Smooth muscle cell (in vitro differentiated cells): ENCODE measurements at regions not wholly inside any gene's neighbourhood (a gene's known extent, or its start where the extent isn't known, plus 50 kb on each side); places are given as distances from the start of the nearest gene placed in this dataset.

Experiments used
- DNase-seq: peaks from one replicate; lab custom pipeline; 2025; ENCODE audit not compliant: unreplicated experiment; lab: John Stamatoyannopoulos, UW
- H2AFZ ChIP-seq: fragments of 200-600 bp; sonication (generic); 2 replicates; pipeline ENCODE4 v1.6.0; 2016; ENCODE audit warnings: antibody characterized with exemption, low read depth, mild to moderate bottlenecking
- H3F3A ChIP-seq: fragments of 200-600 bp; sonication (generic); 2 replicates; pipeline ENCODE4 v1.6.0; 2017; ENCODE audit warnings: antibody characterized with exemption, low read depth
- H3K27ac ChIP-seq: fragments of 200-600 bp; sonication (generic); 2 replicates; pipeline ENCODE4 v1.5.1; 2016; ENCODE audit warnings: low read depth, mild to moderate bottlenecking
- H3K27me3 ChIP-seq: fragments of 200-600 bp; sonication (generic); 2 replicates; pipeline ENCODE4 v1.6.1; 2016; ENCODE audit warnings: low read depth, mild to moderate bottlenecking
- H3K36me3 ChIP-seq: fragments of 200-600 bp; sonication (generic); 2 replicates; pipeline ENCODE4 v1.5.1; 2016; ENCODE audit warnings: low read depth
- H3K4me1 ChIP-seq: fragments of 200-600 bp; sonication (generic); 2 replicates; pipeline ENCODE4 v1.5.1; 2016; ENCODE audit warnings: low read depth
- H3K4me2 ChIP-seq: fragments of 200-600 bp; sonication (generic); 2 replicates; pipeline ENCODE4 v1.6.0; 2016; ENCODE audit warnings: mild to moderate bottlenecking
- H3K4me3 ChIP-seq: fragments of 200-600 bp; sonication (generic); 2 replicates; pipeline ENCODE4 v1.5.1; 2016; ENCODE audit warnings: mild to moderate bottlenecking
- H3K79me2 ChIP-seq: fragments of 200-600 bp; sonication (generic); 2 replicates; pipeline ENCODE4 v1.6.0; 2016; ENCODE audit warnings: low read depth, mild to moderate bottlenecking
- H3K9ac ChIP-seq: fragments of 200-600 bp; sonication (generic); 2 replicates; pipeline ENCODE4 v1.6.0; 2016; ENCODE audit warnings: low read depth
- H3K9me3 ChIP-seq: fragments of 200-600 bp; sonication (generic); replicated peaks from 2 replicates; pipeline ENCODE4 v1.5.1; 2016; ENCODE audit warnings: low read depth
- H4K20me1 ChIP-seq: fragments of 200-600 bp; sonication (generic); 2 replicates; pipeline ENCODE4 v1.6.0; 2016; ENCODE audit warnings: low read depth
- CTCF ChIP-seq: fragments of 200-600 bp; sonication (generic); IDR thresholded peaks from 2 replicates; pipeline ENCODE4 v1.5.1; 2017; ENCODE audit warnings: borderline replicate concordance, mild to moderate bottlenecking, antibody characterized with exemption; ENCODE audit not compliant: insufficient read depth, poor library complexity, severe bottlenecking
- WGBS: methylation state at CpG from one replicate; pipeline ENCODE4 v1.1.7; 2016; ENCODE audit warnings: low lambda C conversion rate; 5-methylcytosine and 5-hydroxymethylcytosine counted together

- no peak overlapping the region for H2AFZ ChIP-seq
- DNase-seq, result no peak
- TF ChIP-seq CTCF, result no peak
- no peaks in the 10 kb centered on the region for H3K27me3 ChIP-seq
- H3K4me3 ChIP-seq, result no peak overlapping the region
- H3K4me1 ChIP-seq, result no peaks in the 10 kb centered on the region
- no peaks in the 10 kb centered on the region for H4K20me1 ChIP-seq
- no peak overlapping the region for H3K9ac ChIP-seq
- H3K36me3 ChIP-seq, result no peaks in the 10 kb centered on the region
- no peaks in the 10 kb centered on the region for H3K9me3 ChIP-seq
- no peak overlapping the region for H3K27ac ChIP-seq
- 89% methylated on average over 2 of the region's 2 CpGs for WGBS
- H3F3A ChIP-seq, result no peaks in the 10 kb centered on the region
- H3K79me2 ChIP-seq, result no peaks in the 10 kb centered on the region
- H3K4me2 ChIP-seq, result no peak overlapping the region
Observed at GRCh38 chr13:59345311-59345710, 818.4 kb downstream of the DIAPH3 start.

GRCh38 chr13:59346999-59347723 lies 816.6 kb downstream of the DIAPH3 start:
- 95% methylated on average over 8 of the region's 8 CpGs for WGBS
- H3K36me3 ChIP-seq, result no peaks in the 10 kb centered on the region
- H3F3A ChIP-seq, result no peaks in the 10 kb centered on the region
- no peaks in the 10 kb centered on the region for H3K9me3 ChIP-seq
- H2AFZ ChIP-seq, result no peak overlapping the region
- H3K4me1 ChIP-seq, result no peaks in the 10 kb centered on the region
- H3K27me3 ChIP-seq, result no peaks in the 10 kb centered on the region
- DNase-seq, result no peak
- H3K27ac ChIP-seq, result no peak overlapping the region
- no peak overlapping the region for H3K4me3 ChIP-seq
- H3K4me2 ChIP-seq, result no peak overlapping the region
- no peaks in the 10 kb centered on the region for H3K79me2 ChIP-seq
- TF ChIP-seq CTCF, result no peak
- H4K20me1 ChIP-seq, result no peaks in the 10 kb centered on the region
- no peak overlapping the region for H3K9ac ChIP-seq

- no peak overlapping the region for H3K4me3 ChIP-seq
- H3K79me2 ChIP-seq, result no peaks in the 10 kb centered on the region
- no peak overlapping the region for H2AFZ ChIP-seq
- H4K20me1 ChIP-seq, result no peaks in the 10 kb centered on the region
- no peak overlapping the region for H3K27ac ChIP-seq
- H3K27me3 ChIP-seq, result no peaks in the 10 kb centered on the region
- no peak overlapping the region for H3K4me2 ChIP-seq
- no peaks in the 10 kb centered on the region for H3K9me3 ChIP-seq
- no peaks in the 10 kb centered on the region for H3K36me3 ChIP-seq
- 86% methylated on average over 1 of the region's 1 CpG for WGBS
- no peak overlapping the region for H3K9ac ChIP-seq
- H3F3A ChIP-seq, result no peaks in the 10 kb centered on the region
- no peak for DNase-seq
- H3K4me1 ChIP-seq, result no peaks in the 10 kb centered on the region
- TF ChIP-seq CTCF, result no peak
Observed at GRCh38 chr13:59348617-59349016, 815.1 kb downstream of the DIAPH3 start.

- TF ChIP-seq CTCF, result no peak
- no peak overlapping the region for H3K4me2 ChIP-seq
Observed at GRCh38 chr13:59352600-59352999, 811.1 kb downstream of the DIAPH3 start.

More at GRCh38 chr13:59352600-59352999, 811.1 kb downstream of the DIAPH3 start:
- Histone ChIP-seq H3F3A (no peaks in the 10 kb centered on the region), H4K20me1 (no peaks in the 10 kb centered on the region), H3K4me1 (no peaks in the 10 kb centered on the region), H3K36me3 (no peaks in the 10 kb centered on the region), H3K9me3 (no peaks in the 10 kb centered on the region), H3K79me2 (no peaks in the 10 kb centered on the region), H2AFZ (no peak overlapping the region), H3K27me3 (no peaks in the 10 kb centered on the region), H3K27ac (no peak overlapping the region), H3K4me3 (no peak overlapping the region), H3K9ac (no peak overlapping the region)
- no peak for DNase-seq
- WGBS, result 84% methylated on average over 2 of the region's 2 CpGs
